Activated naive CD4-positive, alpha-beta T cell treated with anti-CD3 and anti-CD28 coated beads for 36 hours (primary cell): ENCODE measurements at regions not wholly inside any gene's neighbourhood (a gene's known extent, or its start where the extent isn't known, plus 50 kb on each side); places are given as distances from the start of the nearest gene placed in this dataset.
"Not testable (repeated sequence)": the region's sequence is repeated elsewhere in the genome, so short reads cannot be mapped to it uniquely, and the experiment has no call there.

Source experiments
- CTCF ChIA-PET: fragments of 350-600 bp; sonication (Branson Sonifier 250); formaldehyde crosslinking; loops from one replicate; lab custom pipeline; 2021; ENCODE audit warnings: antibody characterized with exemption; lab: Charles Lee
- DNase-seq: peaks from one replicate; pipeline ENCODE4 v3.0.0-alpha.2; 2020
- H3K27ac Mint-ChIP-seq: one replicate; pipeline ENCODE4 v1.8.0; 2021; ENCODE audit warnings: mild to moderate bottlenecking, mixed read lengths
- H3K27me3 Mint-ChIP-seq: one replicate; pipeline ENCODE4 v1.8.0; 2021; ENCODE audit warnings: low read depth, mixed read lengths
- H3K36me3 Mint-ChIP-seq: one replicate; pipeline ENCODE4 v1.8.0; 2021; ENCODE audit warnings: low read depth, mixed read lengths
- H3K4me1 Mint-ChIP-seq: one replicate; pipeline ENCODE4 v1.8.0; 2021; ENCODE audit warnings: low read depth, mixed read lengths
- H3K4me3 Mint-ChIP-seq: one replicate; pipeline ENCODE4 v1.8.0; 2021; ENCODE audit warnings: mild to moderate bottlenecking, moderate library complexity, mixed read lengths
- H3K9me3 Mint-ChIP-seq: one replicate; pipeline ENCODE4 v1.8.0; 2021; ENCODE audit warnings: mixed read lengths
- intact Hi-C: fragments of 100-400 bp; cut with micrococcal nuclease; formaldehyde crosslinking; loops from one replicate; pipeline ENCODE4 v1.15.1; 2023

- H3K36me3 Mint-ChIP-seq, DNase-seq, H3K4me3 Mint-ChIP-seq, H3K4me1 Mint-ChIP-seq, intact Hi-C loops, H3K27me3 Mint-ChIP-seq, H3K27ac Mint-ChIP-seq, H3K9me3 Mint-ChIP-seq: not testable (repeated sequence)
- CTCF ChIA-PET, result interaction anchor here (0.6 kb wide), 1 partner anchor 1789 kb away, joined by 3 read pairs; no protein-coding TSS in a partner anchor
These were observed 201.5 kb downstream of the ETNK1 start for GRCh38 chr12:22826446-22826981.

GRCh38 chr12:22828066-22828465 lies 203.1 kb downstream of the ETNK1 start:
- Mint-ChIP-seq H3K36me3 (no peaks in the 10 kb centered on the region), H3K4me3 (no peak overlapping the region), H3K9me3 (peaks cover 4% of the 10 kb centered on the region), H3K27ac (no peak overlapping the region), H3K27me3 (peaks cover 5% of the 10 kb centered on the region), H3K4me1 (no peaks in the 10 kb centered on the region)
- CTCF ChIA-PET, result no interaction called here
- intact Hi-C loops, result no loop called here
- no peak for DNase-seq

- Mint-ChIP-seq H3K27me3 (no peaks in the 10 kb centered on the region), H3K36me3 (no peaks in the 10 kb centered on the region), H3K4me1 (no peaks in the 10 kb centered on the region), H3K27ac (no peak overlapping the region), H3K4me3 (no peak overlapping the region), H3K9me3 (no peaks in the 10 kb centered on the region)
- intact Hi-C loops, result no loop called here
- no peak for DNase-seq
- CTCF ChIA-PET, result no interaction called here
These were observed 210.5 kb downstream of the ETNK1 start for GRCh38 chr12:22835431-22835830.

- CTCF ChIA-PET, result no interaction called here
- Mint-ChIP-seq H3K27me3 (peaks cover 8% of the 10 kb centered on the region), H3K36me3 (no peaks in the 10 kb centered on the region), H3K9me3 (no peaks in the 10 kb centered on the region), H3K4me1 (no peaks in the 10 kb centered on the region), H3K27ac (no peak overlapping the region), H3K4me3 (no peak overlapping the region)
- no peak for DNase-seq
- intact Hi-C loops, result no loop called here
These were observed 225.2 kb downstream of the ETNK1 start for GRCh38 chr12:22850185-22850584.

- H3K36me3 Mint-ChIP-seq, result no peaks in the 10 kb centered on the region
- intact Hi-C loops, result no loop called here
- H3K27ac Mint-ChIP-seq, result no peak overlapping the region
- no peaks in the 10 kb centered on the region for H3K4me1 Mint-ChIP-seq
- H3K27me3 Mint-ChIP-seq, result peaks cover 11% of the 10 kb centered on the region
- DNase-seq, result no peak
- no peak overlapping the region for H3K4me3 Mint-ChIP-seq
- CTCF ChIA-PET, result no interaction called here
- no peaks in the 10 kb centered on the region for H3K9me3 Mint-ChIP-seq
These were observed 226.6 kb downstream of the ETNK1 start for GRCh38 chr12:22851532-22851931.

- Mint-ChIP-seq H3K9me3 (no peaks in the 10 kb centered on the region), H3K36me3 (no peaks in the 10 kb centered on the region), H3K27me3 (peaks cover 15% of the 10 kb centered on the region), H3K27ac (no peak overlapping the region), H3K4me1 (no peaks in the 10 kb centered on the region), H3K4me3 (no peak overlapping the region)
- intact Hi-C loops, result loop anchor here (5.0 kb wide), 1 partner anchor 1927 kb away; no protein-coding TSS in a partner anchor
- CTCF ChIA-PET, result interaction anchor here (0.7 to 1.2 kb wide), 2 partner anchors 1924 to 1980 kb away, joined by 3 read pairs; no protein-coding TSS in a partner anchor
- no peak for DNase-seq
These were observed 230.5 kb downstream of the ETNK1 start for GRCh38 chr12:22855456-22855855.

GRCh38 chr12:22856178-22856577 lies 231.2 kb downstream of the ETNK1 start:
- Mint-ChIP-seq H3K27ac (no peak overlapping the region), H3K27me3 (peaks cover 15% of the 10 kb centered on the region), H3K36me3 (no peaks in the 10 kb centered on the region), H3K4me3 (no peak overlapping the region), H3K4me1 (no peaks in the 10 kb centered on the region), H3K9me3 (no peaks in the 10 kb centered on the region)
- intact Hi-C loops, result loop anchor here (1.0 to 5.0 kb wide), 3 partner anchors 199 to 1980 kb away; no protein-coding TSS in a partner anchor
- CTCF ChIA-PET, result interaction anchor here (0.7 to 1.5 kb wide), 8 partner anchors 10 to 1979 kb away, joined by 3 to 5 read pairs (median 3); no protein-coding TSS in a partner anchor
- no peak for DNase-seq

GRCh38 chr12:22858849-22859570 lies 234.0 kb downstream of the ETNK1 start:
- CTCF ChIA-PET, result interaction anchor here (0.6 kb wide), 1 partner anchor 339 kb away, joined by 3 read pairs; no protein-coding TSS in a partner anchor
- no peaks in the 10 kb centered on the region for H3K36me3 Mint-ChIP-seq
- H3K27me3 Mint-ChIP-seq, result peaks cover 11% of the 10 kb centered on the region
- H3K4me3 Mint-ChIP-seq, result no peak overlapping the region
- DNase-seq, result no peak
- H3K4me1 Mint-ChIP-seq, result no peaks in the 10 kb centered on the region
- H3K27ac Mint-ChIP-seq, result no peak overlapping the region
- intact Hi-C loops, result loop anchor here (5.0 kb wide), 1 partner anchor 1923 kb away; no protein-coding TSS in a partner anchor
- H3K9me3 Mint-ChIP-seq, result no peaks in the 10 kb centered on the region

- Mint-ChIP-seq H3K9me3 (no peaks in the 10 kb centered on the region), H3K27ac (no peak overlapping the region), H3K4me1 (no peaks in the 10 kb centered on the region), H3K36me3 (no peaks in the 10 kb centered on the region), H3K27me3 (peaks cover 7% of the 10 kb centered on the region), H3K4me3 (no peak overlapping the region)
- intact Hi-C loops, result no loop called here
- CTCF ChIA-PET, result interaction anchor here (0.7 kb wide), 1 partner anchor 145 kb away, joined by 4 read pairs; no protein-coding TSS in a partner anchor
- no peak for DNase-seq
These were observed 236.0 kb downstream of the ETNK1 start for GRCh38 chr12:22860926-22861325.

GRCh38 chr12:22865822-22866221 lies 240.9 kb downstream of the ETNK1 start:
- no peaks in the 10 kb centered on the region for H3K9me3 Mint-ChIP-seq
- no peak overlapping the region for H3K27ac Mint-ChIP-seq
- H3K4me3 Mint-ChIP-seq, result no peak overlapping the region
- CTCF ChIA-PET, result interaction anchor here (1.2 kb wide), 1 partner anchor 9 kb away, joined by 5 read pairs; no protein-coding TSS in a partner anchor
- DNase-seq, result no peak
- no peaks in the 10 kb centered on the region for H3K4me1 Mint-ChIP-seq
- intact Hi-C loops, result no loop called here
- H3K36me3 Mint-ChIP-seq, result no peaks in the 10 kb centered on the region
- no peaks in the 10 kb centered on the region for H3K27me3 Mint-ChIP-seq

GRCh38 chr12:22866406-22866805 lies 241.4 kb downstream of the ETNK1 start:
- no peaks in the 10 kb centered on the region for H3K27me3 Mint-ChIP-seq
- no peaks in the 10 kb centered on the region for H3K36me3 Mint-ChIP-seq
- H3K4me1 Mint-ChIP-seq, result no peaks in the 10 kb centered on the region
- CTCF ChIA-PET, result interaction anchor here (1.2 kb wide), 1 partner anchor 10 kb away, joined by 5 read pairs; no protein-coding TSS in a partner anchor
- DNase-seq, result no peak
- intact Hi-C loops, result no loop called here
- no peak overlapping the region for H3K4me3 Mint-ChIP-seq
- H3K27ac Mint-ChIP-seq, result no peak overlapping the region
- H3K9me3 Mint-ChIP-seq, result no peaks in the 10 kb centered on the region

- Mint-ChIP-seq H3K9me3 (no peaks in the 10 kb centered on the region), H3K4me3 (no peak overlapping the region), H3K4me1 (no peaks in the 10 kb centered on the region), H3K36me3 (no peaks in the 10 kb centered on the region), H3K27me3 (no peaks in the 10 kb centered on the region), H3K27ac (no peak overlapping the region)
- intact Hi-C loops, result no loop called here
- DNase-seq, result no peak
- CTCF ChIA-PET, result interaction anchor here (0.6 to 1.1 kb wide), 2 partner anchors 17 to 191 kb away, joined by 3 to 4 read pairs; no protein-coding TSS in a partner anchor
These were observed 249.2 kb downstream of the ETNK1 start for GRCh38 chr12:22874151-22874550.
